K562 (cell line): ENCODE measurements at regions not wholly inside any gene's neighbourhood (a gene's known extent, or its start where the extent isn't known, plus 50 kb on each side); places are given as distances from the start of the nearest gene placed in this dataset.

Experiments
- ATAC-seq: fragments of 200-7000 bp; cut with Tn5 transposase; 3 replicates; pipeline ENCODE4 v1.9.1; 2020; ENCODE audit warnings: moderate library complexity
- BruUV-seq: library from RNA; stranded (reverse); fragments of 400-500 nt; replicated peaks from 2 replicates; lab custom pipeline; 2021; lab: Mats Ljungman, UMichigan
- CTCF ChIA-PET: fragments of 300-600 bp; formaldehyde crosslinking; extraction: SDS; loops from one replicate; lab custom pipeline; 2021; ENCODE audit warnings: low intra/inter-chr PET ratio; lab: Yijun Ruan, JAX
- POLR2A ChIA-PET: fragments of 300-600, 350-650 bp; sonication (Branson Sonifier 250); formaldehyde crosslinking; extraction: SDS; loops from one replicate; lab custom pipeline; 2021; ENCODE audit warnings: antibody characterized with exemption, inconsistent platforms; lab: Yijun Ruan, JAX
- DNase-seq, 4 experiments: peaks; one replicate each; pipeline versions ENCODE4 v3.0.0 to v3.0.0-alpha.2; 2011 to 2018; ENCODE audit warnings: low spot score in 3 of 4, mixed read lengths in 3 of 4; ENCODE audit errors: extremely low read depth in 1 of 4
- FAIRE-seq: peaks from 2 replicates; lab custom pipeline; 2011; peaks lifted over from hg19 to GRCh38; lab: Jason Lieb, UNC
- H2AFZ ChIP-seq: 2 replicates; pipeline ENCODE4 v1.6.0; 2011; ENCODE audit warnings: low read depth, low read length, control low read depth, inconsistent platforms
- H3K27ac ChIP-seq: fragments of 200-600 bp; 3 replicates; pipeline ENCODE4 v1.8.0; 2011; ENCODE audit warnings: low read depth, mild to moderate bottlenecking, control low read depth, inconsistent platforms, low read length, moderate library complexity, mixed read lengths; ENCODE audit errors: extremely low read depth
- H3K27me3 ChIP-seq, 2 experiments: fragments of 300-600 bp in 1 of 2; 2 replicates in 1 of 2; 3 replicates in 1 of 2; pipeline versions ENCODE4 v1.6.0 to v1.8.0; 2011; ENCODE audit warnings: inconsistent platforms in 2 of 2, low read length in 2 of 2, mild to moderate bottlenecking in 1 of 2, mixed read lengths in 1 of 2, moderate library complexity in 1 of 2; ENCODE audit not compliant: control insufficient read depth in 2 of 2, insufficient read depth in 2 of 2
- H3K36me3 ChIP-seq: fragments of 300-600 bp; 3 replicates; pipeline ENCODE4 v1.8.0; 2011; ENCODE audit warnings: mild to moderate bottlenecking, low read length, inconsistent platforms; ENCODE audit not compliant: control insufficient read depth, insufficient read depth
- H3K4me1 ChIP-seq, 2 experiments: fragments of 200-600 bp in 1 of 2; replicated peaks in 1 of 2; 2 replicates in 1 of 2; 3 replicates in 1 of 2; pipeline versions ENCODE4 v1.5.1 to v1.8.0; 2011; ENCODE audit warnings: inconsistent platforms in 2 of 2, low read length in 2 of 2, mild to moderate bottlenecking in 1 of 2, mixed read lengths in 1 of 2, moderate library complexity in 1 of 2; ENCODE audit not compliant: control insufficient read depth in 2 of 2, insufficient read depth in 2 of 2
- H3K4me2 ChIP-seq: 2 replicates; pipeline ENCODE4 v1.6.1; 2011; ENCODE audit warnings: low read length, control low read depth, inconsistent platforms, mixed read lengths; ENCODE audit not compliant: insufficient read depth
- H3K4me3 ChIP-seq: fragments of 200-600 bp; sonication (generic), shearing (Covaris generic); 2 replicates; pipeline ENCODE4 v1.5.1; 2016; ENCODE audit warnings: control low read depth, inconsistent platforms
- H3K79me2 ChIP-seq: fragments of 200-600 bp; 3 replicates; pipeline ENCODE4 v1.8.0; 2011; ENCODE audit warnings: low read length, inconsistent platforms; ENCODE audit not compliant: control insufficient read depth, insufficient read depth
- H3K9ac ChIP-seq, 2 experiments: 2 replicates each; pipeline versions ENCODE4 v1.6.0 to v1.6.1; 2011; ENCODE audit warnings: low read depth in 2 of 2, low read length in 2 of 2, control low read depth in 1 of 2, inconsistent platforms in 1 of 2, mild to moderate bottlenecking in 1 of 2, mixed read lengths in 1 of 2; ENCODE audit not compliant: insufficient read depth in 1 of 2
- H3K9me1 ChIP-seq: one replicate; pipeline ENCODE4 v1.6.0; 2011; ENCODE audit warnings: inconsistent platforms, mild to moderate bottlenecking, low read length, moderate library complexity; ENCODE audit not compliant: control insufficient read depth, insufficient read depth
- H3K9me3 ChIP-seq: replicated peaks from 2 replicates; pipeline ENCODE4 v1.5.1; 2011; ENCODE audit warnings: low read depth, low read length, inconsistent platforms; ENCODE audit not compliant: control insufficient read depth, insufficient read depth
- H4K20me1 ChIP-seq: replicated peaks from 2 replicates; pipeline ENCODE4 v1.6.1; 2011; ENCODE audit warnings: low read length, inconsistent platforms, mixed read lengths; ENCODE audit not compliant: control insufficient read depth, insufficient read depth
- CEBPB ChIP-seq: fragments of 450-650 bp; IDR thresholded peaks from 2 replicates; pipeline ENCODE4 v1.6.1; 2016; ENCODE audit warnings: missing genetic modification characterization, missing compliant biosample characterization
- ESRRB ChIP-seq: fragments of 250-450 bp; sonication (Bioruptor Pico); IDR thresholded peaks from 2 replicates; pipeline ENCODE4 v1.5.0; 2020; ENCODE audit warnings: mild to moderate bottlenecking, moderate library complexity, borderline replicate concordance
- NELFE ChIP-seq: IDR thresholded peaks from 2 replicates; pipeline ENCODE4 v1.6.1; 2011; ENCODE audit warnings: mild to moderate bottlenecking; ENCODE audit not compliant: insufficient read depth, insufficient read length
- SAFB2 ChIP-seq: fragments of 200-400 bp; formaldehyde crosslinking; IDR thresholded peaks from 2 replicates; pipeline ENCODE4 v1.6.1; 2018; ENCODE audit warnings: borderline replicate concordance, low read length, low read depth, moderate library complexity; ENCODE audit not compliant: severe bottlenecking
- SP1 ChIP-seq: sonication (generic); formaldehyde crosslinking; IDR thresholded peaks from 2 replicates; pipeline ENCODE4 v1.8.1; 2022; ENCODE audit warnings: mild to moderate bottlenecking, missing genetic modification reagents
- ZNF280A ChIP-seq: fragments of 450-650 bp; IDR thresholded peaks from 2 replicates; pipeline ENCODE4 v1.6.1; 2018; ENCODE audit warnings: mild to moderate bottlenecking, low read depth; ENCODE audit not compliant: partially characterized antibody
- WGBS: fragments of 100-300 bp; shearing (Covaris generic); methylation state at CpG from one replicate; pipeline ENCODE4 v1.1.6; 2016; ENCODE audit warnings: low coverage, mixed read lengths; ENCODE audit not compliant: insufficient coverage; ENCODE audit errors: missing lambda C conversion rate; 5-methylcytosine and 5-hydroxymethylcytosine counted together
- in situ Hi-C: fragments of 300-500 bp; cut with MboI; formaldehyde crosslinking; loops from 4 replicates; pipeline ENCODE4 v1.15.0; 2018; ENCODE audit warnings: inconsistent platforms, mixed read lengths
- intact Hi-C: fragments of 100-400 bp; cut with micrococcal nuclease; formaldehyde crosslinking; loops from 2 replicates; pipeline ENCODE4 v1.14.2; 2022

- TF ChIP-seq NELFE = no peak
- no peak for TF ChIP-seq SAFB2
These were observed 109.4 kb upstream of the C1QTNF9B start (continued) for GRCh38 chr13:24006520-24007248.

GRCh38 chr13:24007979-24008620, 110.8 kb upstream of the C1QTNF9B start:
- Histone ChIP-seq H3K9me3 (no peaks in the 10 kb centered on the region), H4K20me1 (no peaks in the 10 kb centered on the region), H3K36me3 (no peaks in the 10 kb centered on the region), H3K27me3 (peaks cover 0 to 6% of the 10 kb centered on the region in 2 experiments; a peak in 1 of 5 replicates), H3K9me1 (no peaks in the 10 kb centered on the region), H3K9ac (no peak overlapping the region), H3K4me1 (no peaks in the 10 kb centered on the region), H3K79me2 (no peaks in the 10 kb centered on the region), H3K4me2 (no peak overlapping the region), H3K4me3 (no peak overlapping the region), H2AFZ (no peak overlapping the region), H3K27ac (no peak overlapping the region)
- CTCF ChIA-PET = no interaction called here
- in situ Hi-C loops (no loop called here), intact Hi-C loops (no loop called here)
- no peak for DNase-seq
- TF ChIP-seq ZNF280A (no peak), SP1 (CRISPR knock-in tag) (no peak), ESRRB (no peak), CEBPB (peak; percentile 34; the same call in 1 of the 2 replicates)
- ATAC-seq = no peak
- FAIRE-seq = no peak
- POLR2A ChIA-PET = no interaction called here
- BruUV-seq = no TSS peak
- WGBS = 0% methylated on average over 4 of the region's 9 CpGs
